ENCODE measurements at regions not wholly inside any gene's neighbourhood (a gene's known extent, or its start where the extent isn't known, plus 50 kb on each side); places are given as distances from the start of the nearest gene placed in this dataset.

GRCh38 chr1:244265507-244265906 is 186.2 kb downstream of the ADSS2 start:
- TF ChIP-seq, protein P1, sequence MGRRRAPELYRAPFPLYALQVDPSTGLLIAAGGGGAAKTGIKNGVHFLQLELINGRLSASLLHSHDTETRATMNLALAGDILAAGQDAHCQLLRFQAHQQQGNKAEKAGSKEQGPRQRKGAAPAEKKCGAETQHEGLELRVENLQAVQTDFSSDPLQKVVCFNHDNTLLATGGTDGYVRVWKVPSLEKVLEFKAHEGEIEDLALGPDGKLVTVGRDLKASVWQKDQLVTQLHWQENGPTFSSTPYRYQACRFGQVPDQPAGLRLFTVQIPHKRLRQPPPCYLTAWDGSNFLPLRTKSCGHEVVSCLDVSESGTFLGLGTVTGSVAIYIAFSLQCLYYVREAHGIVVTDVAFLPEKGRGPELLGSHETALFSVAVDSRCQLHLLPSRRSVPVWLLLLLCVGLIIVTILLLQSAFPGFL (CRISPR knock-in tag; IDR thresholded peaks at IDR 0.05; ENCODE audit: borderline replicate concordance): no peak
- TF ChIP-seq, protein P2, sequence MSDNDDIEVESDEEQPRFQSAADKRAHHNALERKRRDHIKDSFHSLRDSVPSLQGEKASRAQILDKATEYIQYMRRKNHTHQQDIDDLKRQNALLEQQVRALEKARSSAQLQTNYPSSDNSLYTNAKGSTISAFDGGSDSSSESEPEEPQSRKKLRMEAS (CRISPR knock-in tag; IDR thresholded peaks at IDR 0.05): no peak
- TF ChIP-seq, protein P3, sequence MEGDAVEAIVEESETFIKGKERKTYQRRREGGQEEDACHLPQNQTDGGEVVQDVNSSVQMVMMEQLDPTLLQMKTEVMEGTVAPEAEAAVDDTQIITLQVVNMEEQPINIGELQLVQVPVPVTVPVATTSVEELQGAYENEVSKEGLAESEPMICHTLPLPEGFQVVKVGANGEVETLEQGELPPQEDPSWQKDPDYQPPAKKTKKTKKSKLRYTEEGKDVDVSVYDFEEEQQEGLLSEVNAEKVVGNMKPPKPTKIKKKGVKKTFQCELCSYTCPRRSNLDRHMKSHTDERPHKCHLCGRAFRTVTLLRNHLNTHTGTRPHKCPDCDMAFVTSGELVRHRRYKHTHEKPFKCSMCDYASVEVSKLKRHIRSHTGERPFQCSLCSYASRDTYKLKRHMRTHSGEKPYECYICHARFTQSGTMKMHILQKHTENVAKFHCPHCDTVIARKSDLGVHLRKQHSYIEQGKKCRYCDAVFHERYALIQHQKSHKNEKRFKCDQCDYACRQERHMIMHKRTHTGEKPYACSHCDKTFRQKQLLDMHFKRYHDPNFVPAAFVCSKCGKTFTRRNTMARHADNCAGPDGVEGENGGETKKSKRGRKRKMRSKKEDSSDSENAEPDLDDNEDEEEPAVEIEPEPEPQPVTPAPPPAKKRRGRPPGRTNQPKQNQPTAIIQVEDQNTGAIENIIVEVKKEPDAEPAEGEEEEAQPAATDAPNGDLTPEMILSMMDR (IDR thresholded peaks at IDR 0.05): no peak
- TF ChIP-seq, protein P4, sequence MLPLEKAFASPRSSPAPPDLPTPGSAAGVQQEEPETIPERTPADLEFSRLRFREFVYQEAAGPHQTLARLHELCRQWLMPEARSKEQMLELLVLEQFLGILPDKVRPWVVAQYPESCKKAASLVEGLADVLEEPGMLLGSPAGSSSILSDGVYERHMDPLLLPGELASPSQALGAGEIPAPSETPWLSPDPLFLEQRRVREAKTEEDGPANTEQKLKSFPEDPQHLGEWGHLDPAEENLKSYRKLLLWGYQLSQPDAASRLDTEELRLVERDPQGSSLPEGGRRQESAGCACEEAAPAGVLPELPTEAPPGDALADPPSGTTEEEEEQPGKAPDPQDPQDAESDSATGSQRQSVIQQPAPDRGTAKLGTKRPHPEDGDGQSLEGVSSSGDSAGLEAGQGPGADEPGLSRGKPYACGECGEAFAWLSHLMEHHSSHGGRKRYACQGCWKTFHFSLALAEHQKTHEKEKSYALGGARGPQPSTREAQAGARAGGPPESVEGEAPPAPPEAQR (CRISPR knock-in tag; IDR thresholded peaks at IDR 0.05): no peak
- TF ChIP-seq NR2C2 (CRISPR knock-in tag; IDR thresholded peaks at IDR 0.05): no peak
- no peak for TF ChIP-seq IRF2 (CRISPR knock-in tag; IDR thresholded peaks at IDR 0.05; ENCODE audit: borderline replicate concordance, low read depth)
- no peak for TF ChIP-seq ZNF121 (CRISPR knock-in tag; IDR thresholded peaks at IDR 0.05)
- TF ChIP-seq JUN (CRISPR knock-in tag; IDR thresholded peaks at IDR 0.05): no peak
- TF ChIP-seq AR (CRISPR knock-in tag; IDR thresholded peaks at IDR 0.05): no peak
- no peak for TF ChIP-seq SMAD3 (CRISPR knock-in tag; IDR thresholded peaks at IDR 0.05; ENCODE audit: borderline replicate concordance)
- no peak for TF ChIP-seq NR3C1 (CRISPR knock-in tag; conservative IDR thresholded peaks at IDR 0.05; ENCODE audit: low read depth)
- no peak for TF ChIP-seq NFYB (CRISPR knock-in tag; conservative IDR thresholded peaks at IDR 0.05; ENCODE audit: low read depth)
